GM12892 (cell line): ENCODE measurements at regions not wholly inside any gene's neighbourhood (a gene's known extent, or its start where the extent isn't known, plus 50 kb on each side); places are given as distances from the start of the nearest gene placed in this dataset.

Experiments
- POLR2A ChIP-seq: IDR thresholded peaks from 2 replicates; pipeline ENCODE4 v1.6.1; 2011; ENCODE audit warnings: low read depth, low read length, control low read depth
- POLR2AphosphoS5 ChIP-seq: IDR thresholded peaks from 2 replicates; pipeline ENCODE4 v1.6.1; 2011; ENCODE audit warnings: low read depth, low read length, control low read depth
- TAF1 ChIP-seq: IDR thresholded peaks from 2 replicates; pipeline ENCODE4 v1.6.1; 2011; ENCODE audit warnings: low read depth, mild to moderate bottlenecking, control low read depth, low read length, borderline replicate concordance

- TF ChIP-seq POLR2A, result no peak
- no peak for TF ChIP-seq POLR2AphosphoS5
- TF ChIP-seq TAF1, result no peak
Observed at GRCh38 chr2:230631470-230631869, 81.2 kb upstream of the CAB39 start.
